Left colon (tissue), 2 donors: ENCODE measurements at regions not wholly inside any gene's neighbourhood (a gene's known extent, or its start where the extent isn't known, plus 50 kb on each side); places are given as distances from the start of the nearest gene placed in this dataset.

Source experiments
- ATAC-seq: fragments of 200-7000 bp; cut with Tn5 transposase; one replicate; pipeline ENCODE4 v1.9.1; 2020; ENCODE audit warnings: mild to moderate bottlenecking, moderate library complexity
- DNase-seq, 2 donors: peaks; one replicate each; pipeline ENCODE4 v3.0.0-alpha.2; 2020
- intact Hi-C, 2 donors: fragments of 100-400 bp; cut with DNase I in 1 of 2; cut with micrococcal nuclease in 1 of 2; formaldehyde crosslinking; loops; one replicate each; pipeline versions ENCODE4 v1.11.2 to v1.14.0; 2022; cut with DNase I, micrococcal nuclease
- donor health status: DM: no; HTN: no; CAD: no.
- donor health status: DM: yes; HTN: yes; CAD: no.

GRCh38 chrX:96311366-96311765 is 373.3 kb upstream of the DIAPH2 start:
- ATAC-seq (no peak), DNase-seq (no peak)
- intact Hi-C loops = no loop called here

- no peak for ATAC-seq
- no peak for DNase-seq
- intact Hi-C loops = no loop called here
Observed at GRCh38 chrX:96314985-96315384, 369.7 kb upstream of the DIAPH2 start.

GRCh38 chrX:96361844-96362243 is 322.8 kb upstream of the DIAPH2 start:
- no peak for DNase-seq
- ATAC-seq = no peak
- intact Hi-C loops = no loop called here

GRCh38 chrX:96372313-96373046 is 312.2 kb upstream of the DIAPH2 start:
- DNase-seq (no peak), ATAC-seq (peak; percentile 83)
- intact Hi-C loops = no loop called here

GRCh38 chrX:96373047-96373355 is 311.6 kb upstream of the DIAPH2 start:
- no peak for DNase-seq
- intact Hi-C loops = no loop called here
- no peak for ATAC-seq

- intact Hi-C loops = no loop called here
- ATAC-seq = no peak
- DNase-seq = no peak
Observed at GRCh38 chrX:96376266-96376665, 308.4 kb upstream of the DIAPH2 start.

- DNase-seq = no peak
- ATAC-seq = no peak
- intact Hi-C loops = no loop called here
Observed at GRCh38 chrX:96379951-96380350, 304.7 kb upstream of the DIAPH2 start.

GRCh38 chrX:96382018-96382417 is 302.6 kb upstream of the DIAPH2 start:
- ATAC-seq (no peak), DNase-seq (no peak)
- intact Hi-C loops = no loop called here

- intact Hi-C loops = no loop called here
- DNase-seq = no peak
- no peak for ATAC-seq
Observed at GRCh38 chrX:96383428-96383827, 301.2 kb upstream of the DIAPH2 start.

GRCh38 chrX:96386325-96386724 is 298.3 kb upstream of the DIAPH2 start:
- intact Hi-C loops = no loop called here
- DNase-seq (no peak), ATAC-seq (no peak)

GRCh38 chrX:96386981-96387380 is 297.7 kb upstream of the DIAPH2 start:
- DNase-seq (no peak), ATAC-seq (no peak)
- intact Hi-C loops = no loop called here

GRCh38 chrX:96387801-96388200 is 296.8 kb upstream of the DIAPH2 start:
- ATAC-seq (no peak), DNase-seq (no peak)
- intact Hi-C loops = no loop called here

- DNase-seq = no peak
- intact Hi-C loops = no loop called here
- no peak for ATAC-seq
Observed at GRCh38 chrX:96389281-96390047, 295.2 kb upstream of the DIAPH2 start.

- no peak for DNase-seq
- intact Hi-C loops = no loop called here
- no peak for ATAC-seq
Observed at GRCh38 chrX:96394598-96394997, 290.0 kb upstream of the DIAPH2 start.

GRCh38 chrX:96403446-96403845 is 281.2 kb upstream of the DIAPH2 start:
- ATAC-seq (no peak), DNase-seq (no peak)
- intact Hi-C loops = no loop called here

GRCh38 chrX:96405842-96406241 is 278.8 kb upstream of the DIAPH2 start:
- DNase-seq (no peak), ATAC-seq (no peak)
- intact Hi-C loops = no loop called here

- ATAC-seq (peak; percentile 92), DNase-seq (peak; percentile 40 to 48)
- intact Hi-C loops = no loop called here
Observed at GRCh38 chrX:96407072-96407471, 277.6 kb upstream of the DIAPH2 start.

- intact Hi-C loops = no loop called here
- no peak for DNase-seq
- ATAC-seq = peak; percentile 96
Observed at GRCh38 chrX:96407501-96407900, 277.1 kb upstream of the DIAPH2 start.

GRCh38 chrX:96407981-96408380 is 276.7 kb upstream of the DIAPH2 start:
- DNase-seq (no peak), ATAC-seq (no peak)
- intact Hi-C loops = no loop called here

GRCh38 chrX:96410927-96411326 is 273.7 kb upstream of the DIAPH2 start:
- no peak for DNase-seq
- no peak for ATAC-seq
- intact Hi-C loops = no loop called here

GRCh38 chrX:96417695-96418094 is 266.9 kb upstream of the DIAPH2 start:
- intact Hi-C loops = no loop called here
- no peak for ATAC-seq

More at GRCh38 chrX:96417695-96418094, 266.9 kb upstream of the DIAPH2 start:
- DNase-seq = no peak
